ENCODE measurements at regions not wholly inside any gene's neighbourhood (a gene's known extent, or its start where the extent isn't known, plus 50 kb on each side); places are given as distances from the start of the nearest gene placed in this dataset.

DNA sequence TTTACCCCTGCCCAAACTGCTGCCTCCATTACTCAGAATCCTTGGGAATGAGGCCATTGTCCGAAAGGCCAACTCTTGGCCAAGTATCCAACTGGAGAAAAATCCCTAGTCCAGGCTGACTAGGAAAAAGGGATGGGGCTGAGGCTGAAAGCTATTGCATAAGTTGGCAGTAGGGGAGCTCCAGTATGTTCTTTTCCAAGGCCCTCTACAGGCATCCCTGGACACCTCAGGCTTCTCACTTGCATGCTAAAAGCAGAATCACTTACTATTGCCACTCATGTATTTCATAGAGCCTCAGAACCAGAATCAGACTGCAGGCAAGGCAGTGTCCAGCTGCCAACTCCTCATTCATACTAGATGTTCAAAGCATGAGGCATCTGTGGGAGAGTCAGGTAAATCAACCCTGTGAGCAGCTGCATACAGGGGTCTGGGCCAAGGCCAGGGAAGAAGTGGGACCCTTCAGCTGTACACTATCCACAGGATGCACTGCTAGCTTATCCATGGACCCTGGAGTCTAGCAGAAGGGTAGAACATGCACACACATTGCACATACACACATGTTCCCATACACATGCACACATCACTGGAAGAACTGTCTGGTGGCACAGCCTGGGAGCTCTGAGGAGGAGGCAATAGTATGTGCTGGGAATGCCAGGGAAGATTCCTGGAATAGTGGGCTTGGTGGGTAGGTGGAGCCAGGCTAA, 195.3 kb downstream of the C1orf94 start:
- no peak for TF ChIP-seq EZH2phosphoT487 (IDR thresholded peaks at IDR 0.05; ENCODE audit: insufficient read depth, low read depth)
- no peak for TF ChIP-seq EZH2 (IDR thresholded peaks at IDR 0.05; ENCODE audit: insufficient read depth, poor library complexity, severe bottlenecking)
